Cardiac fibroblast (primary cell): ENCODE measurements at regions not wholly inside any gene's neighbourhood (a gene's known extent, or its start where the extent isn't known, plus 50 kb on each side); places are given as distances from the start of the nearest gene placed in this dataset.

ENCODE experiments used
- DNase-seq, 2 donors: peaks; one replicate each; pipeline versions ENCODE4 v3.0.0 to v3.0.0-alpha.2; 2010; ENCODE audit warnings: low read depth in 2 of 2
- H3K4me3 ChIP-seq, 2 donors: replicated peaks in 1 of 2; 1 replicate in 1 of 2; 2 replicates in 1 of 2; pipeline ENCODE4 v1.5.1; 2011; ENCODE audit warnings: low read depth in 2 of 2, low read length in 2 of 2, mild to moderate bottlenecking in 2 of 2, moderate library complexity in 1 of 2
- CTCF ChIP-seq: IDR thresholded peaks from one replicate; pipeline ENCODE4 v1.5.1; 2011; ENCODE audit warnings: low read depth, mild to moderate bottlenecking, low read length, inconsistent platforms

DNA sequence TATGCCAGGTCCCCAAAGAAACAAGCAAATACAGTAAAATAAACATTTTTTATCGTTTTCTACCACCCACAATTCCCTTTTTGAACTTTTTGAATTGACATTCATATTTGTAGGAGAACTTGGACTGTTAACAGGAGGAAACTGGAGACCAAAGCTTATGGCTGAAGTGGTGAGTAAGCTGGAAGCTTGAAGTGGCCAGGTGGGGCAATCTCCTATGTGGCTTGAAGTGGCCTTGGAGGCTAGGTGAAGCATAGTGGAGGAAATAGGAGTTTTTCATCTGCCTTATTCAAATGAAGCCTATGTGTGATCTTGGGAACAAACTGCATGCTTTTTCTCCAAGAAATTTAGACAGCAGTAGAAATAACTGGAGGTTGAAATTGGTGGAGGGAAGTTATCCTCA lies 962.9 kb upstream of the FANCL start:
- no peak for DNase-seq

DNA sequence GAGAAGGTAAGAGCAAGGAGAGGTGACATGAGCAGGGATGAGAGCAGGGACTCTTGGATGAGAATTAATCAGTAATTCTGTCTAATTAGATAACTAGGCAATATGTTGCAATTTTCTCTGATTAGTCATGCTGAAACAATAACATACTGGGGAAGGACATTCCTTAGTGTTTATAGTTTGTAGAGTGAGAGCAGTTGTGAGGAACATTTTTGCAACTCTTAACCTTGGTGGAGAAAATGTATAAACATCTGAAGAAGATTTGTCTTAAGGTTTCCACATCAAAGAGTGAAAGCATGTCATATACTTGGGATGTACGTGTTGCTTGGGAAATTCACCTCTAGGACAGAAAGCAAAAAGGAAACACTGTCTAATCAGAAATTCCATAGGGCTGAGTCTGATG lies 955.4 kb upstream of the FANCL start:
- no peak overlapping the region for H3K4me3 ChIP-seq
- peak in 1 of 2 donors; percentile 2 for DNase-seq
- no peak for TF ChIP-seq CTCF

More for the DNA sequence above, 962.9 kb upstream of the FANCL start:
- no peak overlapping the region for H3K4me3 ChIP-seq
- no peak for TF ChIP-seq CTCF

- TF ChIP-seq CTCF: no peak
- H3K4me3 ChIP-seq: no peak overlapping the region
- no peak for DNase-seq
Observed at GRCh38 chr2:59195851-59196250, 954.7 kb upstream of the FANCL start.

DNA sequence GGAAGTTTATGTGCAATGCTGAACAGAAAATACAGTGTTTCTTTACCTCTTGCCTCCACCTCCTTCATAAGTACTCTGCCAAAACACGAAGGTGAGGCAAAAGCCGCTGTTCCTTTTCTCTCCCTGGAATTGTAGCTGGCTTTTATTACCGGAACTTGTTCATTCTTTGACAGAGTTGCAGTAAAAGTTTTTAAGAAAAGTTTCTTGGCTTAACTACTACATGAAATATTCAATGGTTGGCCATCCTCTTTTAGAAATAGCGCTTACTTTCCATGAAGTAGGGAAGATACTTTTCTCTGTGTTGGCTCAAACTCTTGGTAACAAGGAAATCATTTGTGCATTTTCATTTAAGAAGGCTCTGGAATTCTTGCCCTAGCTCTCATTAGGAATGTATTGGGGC lies 950.7 kb upstream of the FANCL start:
- DNase-seq: no peak
- no peak for TF ChIP-seq CTCF
- no peak overlapping the region for H3K4me3 ChIP-seq

DNA sequence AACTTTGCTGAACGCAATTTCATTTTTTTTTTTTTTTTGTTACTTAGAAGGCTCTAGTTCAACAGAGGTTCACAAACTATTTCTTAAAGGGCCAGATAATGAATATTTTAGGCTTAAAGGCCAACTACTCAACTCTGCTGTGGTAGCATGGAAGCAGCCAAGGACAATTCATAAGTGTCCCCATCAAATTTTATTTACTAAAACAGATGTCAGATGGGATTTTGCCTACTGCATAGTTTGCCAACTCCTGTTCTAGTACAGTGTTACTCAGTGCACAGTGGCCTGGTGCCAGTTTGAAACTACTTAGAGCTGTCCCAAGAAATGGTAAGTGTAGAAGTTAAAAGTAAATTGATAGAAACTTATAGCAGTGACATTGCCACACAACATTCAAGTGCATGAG lies 949.4 kb upstream of the FANCL start:
- no peak for DNase-seq
- H3K4me3 ChIP-seq: no peak overlapping the region
- TF ChIP-seq CTCF: no peak

- DNase-seq: no peak
- TF ChIP-seq CTCF: no peak
- no peak overlapping the region for H3K4me3 ChIP-seq
Observed at GRCh38 chr2:59184276-59185020, 943.3 kb upstream of the FANCL start.

DNA sequence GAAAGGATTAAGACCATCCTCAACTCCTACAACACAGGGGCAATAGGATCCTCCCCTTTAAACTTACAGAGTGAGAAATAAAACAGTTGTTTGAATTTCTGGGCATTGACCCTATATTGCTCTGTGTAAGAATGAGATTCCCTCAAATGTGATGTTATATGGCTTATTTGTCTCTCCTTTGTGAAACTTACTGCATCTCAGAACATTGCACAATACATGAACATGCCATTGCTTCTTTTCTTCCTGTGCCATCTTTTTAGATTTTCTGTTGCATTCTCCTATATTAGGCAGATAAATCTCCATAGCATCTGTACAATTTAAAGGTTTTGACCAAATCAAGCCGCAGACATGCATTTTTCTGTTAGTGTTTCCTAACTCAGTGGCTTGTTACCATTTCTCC lies 941.9 kb upstream of the FANCL start:
- no peak overlapping the region for H3K4me3 ChIP-seq
- DNase-seq: no peak
- no peak for TF ChIP-seq CTCF
